Immature natural killer cell (primary cell): ENCODE measurements at regions not wholly inside any gene's neighbourhood (a gene's known extent, or its start where the extent isn't known, plus 50 kb on each side); places are given as distances from the start of the nearest gene placed in this dataset.
"Not testable (repeated sequence)": the region's sequence is repeated elsewhere in the genome, so short reads cannot be mapped to it uniquely, and the experiment has no call there.

Source experiments
- DNase-seq, 3 donors: peaks; one replicate each; pipeline ENCODE4 v3.0.0; 2022; ENCODE audit warnings: mixed read lengths in 1 of 3
- H3K27ac Mint-ChIP-seq, 6 donors: one replicate each; pipeline ENCODE4 v1.8.0; 2020; ENCODE audit warnings: mixed read lengths in 6 of 6, mild to moderate bottlenecking in 5 of 6, inconsistent platforms in 4 of 6, moderate library complexity in 3 of 6
- H3K27me3 Mint-ChIP-seq, 3 donors: one replicate each; pipeline ENCODE4 v1.8.0; 2020 to 2021; ENCODE audit warnings: low read depth in 3 of 3, mild to moderate bottlenecking in 3 of 3, mixed read lengths in 3 of 3, moderate library complexity in 3 of 3, inconsistent platforms in 1 of 3
- H3K36me3 Mint-ChIP-seq, 3 donors: one replicate each; pipeline ENCODE4 v1.8.0; 2020; ENCODE audit warnings: mixed read lengths in 3 of 3, inconsistent platforms in 2 of 3, mild to moderate bottlenecking in 2 of 3
- H3K4me1 Mint-ChIP-seq, 2 donors: one replicate each; pipeline ENCODE4 v1.8.0; 2020; ENCODE audit warnings: inconsistent platforms in 2 of 2, mild to moderate bottlenecking in 2 of 2, mixed read lengths in 2 of 2, moderate library complexity in 1 of 2
- H3K4me3 Mint-ChIP-seq, 5 donors: one replicate each; pipeline ENCODE4 v1.8.0; 2020; ENCODE audit warnings: mild to moderate bottlenecking in 5 of 5, mixed read lengths in 5 of 5, inconsistent platforms in 3 of 5, moderate library complexity in 3 of 5
- H3K9me3 Mint-ChIP-seq, 6 donors: one replicate each; pipeline ENCODE4 v1.8.0; 2020; ENCODE audit warnings: mild to moderate bottlenecking in 6 of 6, mixed read lengths in 6 of 6, inconsistent platforms in 4 of 6, moderate library complexity in 3 of 6

DNA sequence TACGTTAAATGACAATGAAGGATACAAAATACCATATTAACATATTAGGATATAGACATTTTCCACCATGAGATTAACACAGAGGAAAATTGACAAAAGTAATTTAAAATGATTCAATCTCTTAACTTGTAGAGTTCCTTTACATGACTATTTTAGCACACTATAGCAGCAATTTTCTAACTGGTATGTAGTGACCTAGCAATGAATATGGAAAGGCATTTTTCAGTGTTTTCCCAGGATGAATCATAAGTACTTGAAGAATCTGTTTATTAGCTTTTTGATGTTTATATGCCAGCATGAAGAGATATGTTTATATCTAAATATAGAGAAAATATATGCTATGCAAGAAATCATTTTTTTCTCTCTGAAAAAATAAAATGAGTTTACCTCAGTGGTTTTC lies 782.5 kb upstream of the CDH10 start:
- DNase-seq: no peak

DNA sequence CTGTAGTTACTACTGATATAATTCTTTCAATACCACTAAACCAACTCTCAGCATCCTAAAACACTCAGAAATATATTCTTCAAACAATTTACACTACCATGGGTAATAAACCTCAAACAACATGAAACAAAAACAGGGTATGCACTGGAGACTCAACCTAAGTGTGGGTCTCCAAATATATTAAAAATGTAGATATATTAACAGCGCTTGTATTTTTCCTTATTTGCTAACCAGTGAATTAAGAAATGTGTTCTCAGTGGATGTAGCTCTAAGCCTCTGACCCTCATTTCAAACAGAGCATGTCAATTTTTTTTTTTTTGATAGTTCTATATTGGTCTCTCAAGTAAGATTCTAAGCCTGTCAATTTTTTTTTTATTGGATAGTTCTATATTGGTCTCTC lies 778.5 kb upstream of the CDH10 start:
- Mint-ChIP-seq H3K4me1 (no peaks in the 10 kb centered on the region), H3K27me3 (peaks cover 0 to 1% (median 0%) of the 10 kb centered on the region in 3 donors), H3K27ac (no peak overlapping the region), H3K36me3 (no peaks in the 10 kb centered on the region), H3K9me3 (peaks cover 12 to 30% (median 19%) of the 10 kb centered on the region in 6 donors), H3K4me3 (no peak overlapping the region)
- DNase-seq: no peak

More for the DNA sequence above, 782.5 kb upstream of the CDH10 start:
- Mint-ChIP-seq H3K4me1 (no peaks in the 10 kb centered on the region), H3K27ac (no peak overlapping the region), H3K4me3 (no peak overlapping the region), H3K9me3 (peaks cover 9 to 20% (median 16%) of the 10 kb centered on the region in 6 donors), H3K36me3 (no peaks in the 10 kb centered on the region), H3K27me3 (peaks cover 0 to 1% (median 0%) of the 10 kb centered on the region in 3 donors)

DNA sequence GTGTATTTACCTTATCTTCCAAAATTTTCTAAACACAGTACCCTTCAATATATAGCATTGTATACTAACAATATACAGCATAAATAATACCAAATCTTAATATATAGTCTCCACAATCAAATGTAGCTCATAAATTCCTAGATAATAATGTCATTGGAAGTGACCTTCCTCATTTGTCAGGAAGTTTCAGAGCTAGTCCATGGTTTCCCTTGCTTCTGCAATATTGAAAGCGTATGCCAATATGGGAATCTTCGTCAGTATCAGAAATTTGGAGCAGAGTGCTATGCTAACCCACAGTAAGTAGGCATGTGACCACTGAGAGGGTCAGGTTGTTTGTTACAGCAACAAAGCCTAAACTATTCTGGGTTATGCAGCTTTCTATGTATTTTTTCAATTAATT lies 774.9 kb upstream of the CDH10 start:
- H3K27me3 Mint-ChIP-seq: peaks cover 0 to 3% (median 0%) of the 10 kb centered on the region in 3 donors
- DNase-seq: no peak
- no peak overlapping the region for H3K4me3 Mint-ChIP-seq
- H3K36me3 Mint-ChIP-seq: peaks cover 0 to 3% (median 0%) of the 10 kb centered on the region in 3 donors
- peaks cover 3 to 38% (median 24%) of the 10 kb centered on the region in 6 donors for H3K9me3 Mint-ChIP-seq
- no peaks in the 10 kb centered on the region for H3K4me1 Mint-ChIP-seq
- H3K27ac Mint-ChIP-seq: no peak overlapping the region

DNA sequence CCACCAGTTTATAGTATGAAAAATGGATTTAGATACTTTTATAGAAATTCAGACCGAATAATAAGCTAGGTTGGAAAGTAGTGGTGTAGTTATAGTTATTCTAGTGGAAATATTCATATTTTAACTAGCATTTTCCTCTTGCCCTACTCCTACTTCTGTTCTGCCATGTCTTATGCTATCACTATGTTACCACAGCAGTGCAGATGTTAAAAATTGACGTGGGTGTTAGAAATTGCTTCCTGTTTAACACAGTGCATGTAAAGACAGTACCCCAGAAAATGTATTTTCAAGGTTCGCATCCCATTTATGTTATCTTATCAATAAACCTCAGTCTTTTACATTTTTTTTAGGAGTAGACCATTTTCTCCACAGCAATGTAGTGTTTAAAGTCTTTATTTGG lies 774.2 kb upstream of the CDH10 start:
- Mint-ChIP-seq H3K4me1 (no peaks in the 10 kb centered on the region), H3K9me3 (peaks cover 3 to 35% (median 20%) of the 10 kb centered on the region in 6 donors), H3K27ac (no peak overlapping the region), H3K27me3 (peaks cover 0 to 2% (median 0%) of the 10 kb centered on the region in 3 donors), H3K4me3 (no peak overlapping the region), H3K36me3 (peaks cover 0 to 3% (median 0%) of the 10 kb centered on the region in 3 donors)
- no peak for DNase-seq

DNA sequence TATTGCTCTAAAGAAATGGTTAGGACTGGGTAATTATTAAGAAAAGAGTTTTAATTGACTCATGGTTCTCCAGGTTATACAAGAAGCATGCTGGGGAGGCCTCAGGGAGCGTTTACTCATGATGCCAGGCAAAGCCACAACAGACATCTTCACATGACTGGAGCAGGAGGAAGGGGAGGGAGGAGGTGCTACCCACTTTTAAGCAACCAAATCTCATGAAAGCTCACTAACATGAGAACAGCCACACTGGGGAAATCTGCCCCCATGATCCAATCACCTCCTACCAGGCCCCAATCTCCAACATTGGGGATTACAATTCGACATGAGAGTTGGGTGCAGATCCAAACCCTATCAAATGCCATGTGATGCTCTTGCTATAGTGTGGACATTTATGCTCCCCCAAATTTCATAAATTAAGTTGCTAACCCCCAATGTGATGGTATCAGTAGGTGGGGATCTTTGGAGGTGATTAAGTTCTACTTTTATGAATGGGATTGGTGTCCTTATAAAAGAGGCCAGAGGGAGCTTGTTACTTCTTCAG lies 773.6 kb upstream of the CDH10 start:
- peaks cover 0 to 2% (median 0%) of the 10 kb centered on the region in 3 donors for H3K27me3 Mint-ChIP-seq
- no peak overlapping the region for H3K27ac Mint-ChIP-seq
- H3K4me1 Mint-ChIP-seq: no peaks in the 10 kb centered on the region
- no peak for DNase-seq
- peaks cover under 1 to 35% (median 20%) of the 10 kb centered on the region in 6 donors for H3K9me3 Mint-ChIP-seq
- peaks cover 0 to 3% (median 0%) of the 10 kb centered on the region in 3 donors for H3K36me3 Mint-ChIP-seq
- no peak overlapping the region for H3K4me3 Mint-ChIP-seq

DNA sequence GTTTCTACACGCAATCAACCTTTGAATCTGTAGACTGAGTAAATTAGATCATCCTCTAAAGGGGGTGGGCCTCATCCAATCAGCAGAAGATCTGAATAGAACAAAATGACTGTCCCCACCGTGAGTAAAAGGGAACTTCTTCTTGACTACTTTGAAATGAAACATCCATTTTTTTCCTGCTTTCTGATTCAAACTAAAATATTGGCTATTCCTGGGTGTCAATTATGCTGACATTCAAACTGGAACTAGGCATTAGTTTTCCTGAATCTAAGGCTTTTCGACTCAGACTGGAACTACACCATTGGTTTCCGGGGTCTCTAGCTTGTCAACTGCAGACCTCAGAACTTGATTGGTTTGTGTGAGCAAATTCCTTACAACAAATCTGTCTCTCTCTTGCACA lies 772.2 kb upstream of the CDH10 start:
- peaks cover 0 to 2% (median 0%) of the 10 kb centered on the region in 3 donors for H3K27me3 Mint-ChIP-seq
- peaks cover 0 to 3% (median 0%) of the 10 kb centered on the region in 3 donors for H3K36me3 Mint-ChIP-seq
- no peaks in the 10 kb centered on the region for H3K4me1 Mint-ChIP-seq
- no peak for DNase-seq
- H3K9me3 Mint-ChIP-seq: peaks cover 1 to 40% (median 22%) of the 10 kb centered on the region in 6 donors
- no peak overlapping the region for H3K27ac Mint-ChIP-seq
- H3K4me3 Mint-ChIP-seq: no peak overlapping the region

DNA sequence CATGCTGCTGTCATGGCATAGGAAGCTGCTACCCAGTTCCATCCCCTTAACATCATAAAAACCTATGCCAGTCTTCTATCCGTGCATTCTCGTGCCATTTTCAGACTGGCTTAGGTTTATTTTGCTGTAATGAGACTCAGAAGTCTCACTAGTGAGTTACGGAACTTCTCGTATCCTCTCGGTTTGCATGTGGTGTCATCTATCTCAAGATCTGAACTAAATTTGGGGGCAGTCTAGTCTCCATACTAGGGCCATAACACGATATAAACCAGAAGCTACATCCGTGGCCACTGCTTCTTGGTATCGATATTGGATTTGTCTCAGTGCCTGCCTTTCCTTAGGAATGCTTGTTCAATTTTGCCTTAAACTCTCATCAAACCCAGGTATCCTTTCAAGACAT lies 771.2 kb upstream of the CDH10 start:
- peaks cover 2 to 48% (median 27%) of the 10 kb centered on the region in 6 donors for H3K9me3 Mint-ChIP-seq
- H3K27ac Mint-ChIP-seq: no peak overlapping the region
- no peak overlapping the region for H3K4me3 Mint-ChIP-seq
- peaks cover 0 to 2% (median 0%) of the 10 kb centered on the region in 3 donors for H3K27me3 Mint-ChIP-seq
- H3K4me1 Mint-ChIP-seq: no peaks in the 10 kb centered on the region
- DNase-seq: no peak
- H3K36me3 Mint-ChIP-seq: peaks cover 0 to 3% (median 3%) of the 10 kb centered on the region in 3 donors

DNA sequence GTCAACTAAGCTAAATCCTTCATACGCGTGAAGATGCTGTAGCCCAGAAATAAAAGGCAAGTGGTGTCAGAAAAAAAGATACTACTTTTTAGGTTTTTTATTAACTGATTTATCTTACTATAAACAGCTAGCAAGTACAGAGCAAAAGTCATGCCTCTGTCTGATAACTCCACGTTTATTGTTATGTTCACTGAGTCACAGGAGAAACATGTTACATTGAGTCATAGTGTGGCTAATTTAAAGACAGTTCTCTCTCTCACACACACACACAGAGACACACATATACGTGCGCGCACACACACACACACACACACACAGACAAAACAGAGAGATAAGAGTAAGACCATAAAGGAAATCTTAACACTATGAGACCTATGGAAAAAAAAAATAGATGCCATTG lies 770.0 kb upstream of the CDH10 start:
- H3K9me3 Mint-ChIP-seq: peaks cover 2 to 43% (median 28%) of the 10 kb centered on the region in 6 donors
- peaks cover 0 to 3% (median 3%) of the 10 kb centered on the region in 3 donors for H3K36me3 Mint-ChIP-seq
- H3K27me3 Mint-ChIP-seq: peaks cover 0 to 2% (median 0%) of the 10 kb centered on the region in 3 donors
- no peak overlapping the region for H3K27ac Mint-ChIP-seq
- H3K4me1 Mint-ChIP-seq: no peaks in the 10 kb centered on the region
- no peak overlapping the region for H3K4me3 Mint-ChIP-seq
- no peak for DNase-seq

DNA sequence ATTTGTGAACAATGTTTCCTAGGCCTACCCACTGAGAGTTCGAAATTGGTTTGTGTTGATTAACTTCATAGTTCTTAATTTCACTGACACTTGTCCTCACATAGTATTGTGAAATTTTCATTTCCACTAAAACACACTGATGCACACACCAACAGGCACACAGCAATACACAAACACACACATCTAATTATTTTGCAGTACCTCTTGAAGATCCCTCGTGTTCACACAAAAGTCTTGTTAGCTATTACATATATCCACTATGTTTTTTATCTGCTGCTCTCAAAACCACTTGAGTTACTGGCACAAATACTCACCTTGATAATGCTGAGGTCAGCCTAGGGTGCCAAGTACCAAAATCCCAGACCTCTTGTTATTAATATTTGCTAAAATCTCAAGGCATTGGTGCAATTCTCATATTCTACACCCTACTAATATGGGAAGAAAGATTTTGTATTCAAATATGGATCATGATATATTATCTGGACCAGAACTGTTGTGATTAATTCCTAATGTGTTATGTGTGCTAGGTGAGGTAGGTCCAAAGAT lies 767.4 kb upstream of the CDH10 start:
- Mint-ChIP-seq H3K36me3 (peaks cover 0 to 3% (median 3%) of the 10 kb centered on the region in 3 donors), H3K9me3 (peaks cover 9 to 55% (median 45%) of the 10 kb centered on the region in 6 donors), H3K4me1 (no peaks in the 10 kb centered on the region), H3K27ac (no peak overlapping the region), H3K4me3 (no peak overlapping the region), H3K27me3 (peaks cover 0 to 3% (median 0%) of the 10 kb centered on the region in 3 donors)
- no peak for DNase-seq

DNA sequence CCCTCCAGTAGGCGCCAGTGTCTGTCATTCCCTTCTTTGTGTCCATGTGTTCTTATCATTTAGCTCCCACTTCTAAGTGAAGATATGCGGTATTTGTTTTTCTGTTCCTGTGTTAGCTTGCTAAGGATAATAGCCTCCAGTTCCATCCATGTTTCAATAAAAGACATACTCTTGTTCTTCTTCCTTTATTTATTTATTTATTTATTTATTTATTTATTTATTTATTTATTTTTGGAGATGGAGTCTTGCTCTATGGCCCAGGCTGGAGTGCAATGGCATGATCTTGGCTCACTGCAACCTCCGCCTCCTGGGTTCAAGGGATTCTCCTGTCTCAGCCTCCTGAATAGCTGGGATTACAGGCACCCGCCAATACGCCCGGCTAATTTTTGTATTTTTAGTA lies 762.6 kb upstream of the CDH10 start:
- H3K9me3 Mint-ChIP-seq: peaks cover 12 to 55% (median 44%) of the 10 kb centered on the region in 6 donors
- not testable (repeated sequence) for H3K4me1 Mint-ChIP-seq, DNase-seq, H3K27me3 Mint-ChIP-seq, H3K27ac Mint-ChIP-seq, H3K4me3 Mint-ChIP-seq, H3K36me3 Mint-ChIP-seq

DNA sequence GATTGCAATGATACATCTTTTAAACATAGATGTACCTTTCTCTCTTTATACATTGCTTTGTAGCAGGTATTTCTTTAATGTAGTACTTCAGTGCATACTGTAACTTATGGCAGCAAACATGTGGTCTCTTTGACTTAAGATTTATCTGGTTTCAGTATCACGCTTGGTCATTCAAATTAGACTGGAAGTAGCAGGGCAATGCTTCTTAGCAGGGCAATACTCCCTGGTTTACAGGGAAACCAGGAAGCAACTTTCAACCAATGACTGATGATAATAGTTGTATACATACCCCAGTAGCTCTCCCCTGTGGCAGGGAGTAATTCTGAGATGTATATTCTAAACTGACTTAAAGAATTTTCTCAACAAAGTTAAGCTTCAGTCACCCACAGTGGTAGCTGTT lies 761.1 kb upstream of the CDH10 start:
- H3K4me3 Mint-ChIP-seq: no peak overlapping the region
- H3K27me3 Mint-ChIP-seq: peaks cover 0 to 3% (median 0%) of the 10 kb centered on the region in 3 donors
- peaks cover 0 to 3% (median 0%) of the 10 kb centered on the region in 3 donors for H3K36me3 Mint-ChIP-seq
- no peak overlapping the region for H3K27ac Mint-ChIP-seq
- no peaks in the 10 kb centered on the region for H3K4me1 Mint-ChIP-seq
- H3K9me3 Mint-ChIP-seq: peaks cover 13 to 58% (median 37%) of the 10 kb centered on the region in 6 donors
- DNase-seq: no peak

DNA sequence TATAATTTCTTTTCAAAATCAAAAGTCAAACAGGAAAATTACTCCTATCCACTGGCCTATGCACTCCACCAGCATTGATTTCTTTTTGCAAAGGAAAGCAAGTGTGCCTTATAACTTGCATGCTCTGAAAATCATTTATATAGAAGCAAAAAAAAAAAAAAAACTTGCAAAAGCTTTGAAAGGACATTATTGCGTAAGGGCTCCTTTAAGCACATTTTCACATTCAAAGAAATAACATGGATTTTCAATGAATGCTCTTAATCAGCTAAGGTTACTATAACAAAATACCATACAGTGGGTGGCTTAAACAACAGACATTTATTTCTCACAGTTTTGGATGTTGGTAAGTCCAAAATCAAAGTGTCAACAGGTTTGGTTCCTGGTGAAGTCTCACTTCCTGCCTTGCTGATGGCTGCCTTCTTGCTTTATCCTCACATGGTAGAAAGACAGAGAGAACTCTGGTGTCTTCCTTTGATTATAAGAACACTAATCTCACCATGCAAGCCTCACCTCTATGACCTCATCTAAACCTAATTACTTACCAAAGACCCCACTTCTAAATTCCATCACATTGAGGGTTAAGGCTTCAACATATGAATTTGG lies 755.2 kb upstream of the CDH10 start:
- DNase-seq: no peak
- no peak overlapping the region for H3K27ac Mint-ChIP-seq
- no peaks in the 10 kb centered on the region for H3K27me3 Mint-ChIP-seq
- H3K36me3 Mint-ChIP-seq: peaks cover 0 to 3% (median 0%) of the 10 kb centered on the region in 3 donors
- no peak overlapping the region for H3K4me3 Mint-ChIP-seq
- no peaks in the 10 kb centered on the region for H3K4me1 Mint-ChIP-seq
- peaks cover 13 to 57% (median 27%) of the 10 kb centered on the region in 6 donors for H3K9me3 Mint-ChIP-seq

DNA sequence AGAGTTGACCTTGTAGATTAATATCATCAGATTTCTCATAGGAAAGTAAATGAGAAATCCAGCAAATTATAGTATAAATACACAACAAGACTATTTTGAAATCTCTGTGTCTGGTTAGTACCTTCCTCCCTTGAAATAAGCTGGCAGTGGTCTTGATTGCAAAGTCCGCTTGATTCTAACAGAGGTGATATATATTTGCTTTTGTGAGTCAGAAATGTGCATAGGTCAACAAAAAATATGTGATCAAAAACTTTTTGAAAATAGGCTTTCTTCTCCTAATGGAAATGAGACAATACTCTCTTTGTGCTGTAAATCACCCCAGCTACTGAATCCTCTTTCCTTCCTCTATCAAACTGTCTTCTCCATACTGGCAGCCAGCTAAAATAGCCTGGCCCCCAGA lies 749.2 kb upstream of the CDH10 start:
- Mint-ChIP-seq H3K4me3 (no peak overlapping the region), H3K4me1 (no peaks in the 10 kb centered on the region), H3K27me3 (no peaks in the 10 kb centered on the region), H3K36me3 (no peaks in the 10 kb centered on the region), H3K9me3 (peaks cover 13 to 67% (median 34%) of the 10 kb centered on the region in 6 donors), H3K27ac (no peak overlapping the region)
- DNase-seq: no peak

DNA sequence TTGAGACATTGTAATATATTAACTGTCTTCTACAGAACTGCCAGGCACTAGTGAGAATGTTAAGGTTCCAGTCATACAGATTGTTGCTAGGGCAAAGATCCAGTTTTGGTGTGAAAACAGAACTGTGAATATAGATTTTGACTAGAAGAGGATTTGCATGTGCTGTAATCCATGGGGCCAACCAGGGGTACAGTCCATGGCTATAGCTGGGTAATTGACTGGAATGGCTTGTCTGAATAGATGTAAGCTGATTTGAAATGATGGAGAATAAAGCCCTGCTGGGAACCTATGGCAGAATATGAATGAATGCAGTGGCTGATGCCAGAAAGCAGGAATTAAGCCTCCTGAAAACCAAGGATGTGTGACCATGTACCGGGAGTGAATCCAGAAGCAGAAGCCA lies 748.5 kb upstream of the CDH10 start:
- Mint-ChIP-seq H3K9me3 (peaks cover 13 to 70% (median 36%) of the 10 kb centered on the region in 6 donors), H3K36me3 (no peaks in the 10 kb centered on the region), H3K4me3 (no peak overlapping the region), H3K27me3 (no peaks in the 10 kb centered on the region), H3K27ac (no peak overlapping the region), H3K4me1 (no peaks in the 10 kb centered on the region)
- no peak for DNase-seq
